Hypothalamus (tissue), 51 donors: ENCODE measurements at regions not wholly inside any gene's neighbourhood (a gene's known extent, or its start where the extent isn't known, plus 50 kb on each side); places are given as distances from the start of the nearest gene placed in this dataset.

Experiments
- DNase-seq, 51 donors: peaks; one replicate each; lab custom pipeline; 2025; lab: John Stamatoyannopoulos, UW

DNA sequence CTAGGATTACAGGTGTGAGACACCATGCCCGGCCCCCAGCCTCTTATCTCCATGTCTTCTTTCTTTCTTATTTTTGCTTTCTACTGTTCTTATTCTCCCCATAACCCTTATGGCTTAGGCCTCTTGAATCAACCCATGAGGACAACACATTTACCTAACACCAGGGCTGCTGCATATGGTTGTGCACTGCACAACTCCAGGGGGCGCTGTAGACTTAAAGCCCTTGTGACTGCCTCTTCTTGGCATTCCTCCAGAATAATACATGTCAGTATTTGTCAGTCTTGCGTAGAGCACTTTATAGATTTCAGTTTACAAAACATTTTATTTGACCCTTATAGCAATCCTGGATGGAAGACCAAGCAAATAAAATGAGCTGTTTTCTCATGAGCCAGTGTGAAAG, 225.0 kb upstream of the SALL1 start:
- no peak for DNase-seq

DNA sequence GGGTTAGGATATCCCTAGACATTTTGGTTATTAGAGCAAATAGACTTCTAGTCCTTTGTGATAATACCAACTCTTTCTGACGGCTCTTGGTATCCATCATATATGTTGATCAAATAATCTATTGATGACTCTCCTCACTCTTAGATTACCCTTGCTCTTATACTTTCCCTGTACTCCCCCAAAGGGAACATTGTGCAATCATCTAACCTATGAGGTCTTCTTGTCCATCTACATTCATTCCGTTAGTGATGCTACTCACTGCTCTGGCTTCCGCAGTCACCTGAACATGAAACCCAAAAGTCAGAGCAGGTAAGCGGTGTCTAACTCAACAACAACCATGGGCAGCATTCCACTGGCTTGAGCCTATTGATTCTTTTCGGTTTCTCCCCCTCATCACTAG, 223.7 kb upstream of the SALL1 start:
- no peak for DNase-seq

- DNase-seq: no peak
Measured at GRCh38 chr16:51374346-51374745, 223.3 kb upstream of the SALL1 start.

DNA sequence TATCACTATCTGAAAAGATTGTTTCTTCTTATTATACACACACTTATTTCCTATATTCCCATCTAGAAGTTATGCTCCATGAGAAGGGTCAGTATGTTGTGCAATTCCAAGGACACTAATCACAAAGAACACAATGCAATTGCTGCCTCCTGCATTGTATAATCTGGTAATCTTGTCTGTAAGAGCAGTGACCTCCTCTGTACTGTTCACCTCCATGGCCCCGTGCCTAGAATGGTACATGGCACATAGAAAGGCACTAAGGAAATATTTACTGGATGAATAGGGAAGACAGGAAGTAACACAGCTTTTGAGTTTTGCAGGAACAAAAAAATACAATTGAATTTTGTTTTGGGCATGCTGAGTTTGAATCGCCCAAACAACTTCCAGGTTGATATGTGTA, 214.6 kb upstream of the SALL1 start:
- DNase-seq: no peak

DNA sequence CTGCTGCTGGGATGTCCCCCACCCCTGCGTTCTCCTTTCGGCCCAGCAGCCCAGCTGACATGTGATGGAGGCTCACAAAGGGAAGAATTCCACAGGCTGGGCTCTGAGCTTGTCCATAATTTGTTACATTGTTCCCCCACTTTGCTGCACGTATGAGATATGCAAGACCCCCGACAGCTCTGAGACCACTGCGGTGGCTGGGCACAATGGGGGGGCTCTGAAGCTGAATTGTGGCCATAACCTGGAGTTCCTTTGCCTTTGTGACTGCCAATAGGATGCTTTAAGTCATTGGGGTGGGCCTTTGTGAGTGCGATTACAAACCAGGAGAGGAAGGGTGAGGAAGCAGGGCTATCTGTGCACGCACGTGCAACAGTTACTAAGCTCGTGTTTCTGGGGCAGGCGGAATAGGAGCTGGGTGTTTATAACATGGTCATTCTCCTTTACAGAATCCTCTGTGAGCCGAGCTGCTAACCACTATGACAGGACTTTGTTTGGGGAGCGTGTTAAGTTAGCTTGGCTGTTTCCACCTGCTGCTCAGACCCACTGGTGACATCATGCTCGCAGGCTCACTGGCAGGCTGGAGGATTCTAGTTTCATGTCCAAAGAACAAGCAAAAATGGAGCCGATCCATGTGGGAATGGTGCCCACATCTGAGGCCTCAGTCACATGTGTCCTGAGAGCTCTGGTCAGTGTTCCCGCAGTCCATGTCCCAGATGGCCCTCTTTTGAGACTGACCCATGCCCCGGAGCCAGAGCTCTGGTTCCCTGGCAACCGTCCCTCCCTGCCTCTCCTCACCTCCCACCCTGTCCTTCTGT, 208.3 kb upstream of the SALL1 start:
- peak in 49 of 51 donors; percentile 5 to 86 (median 52) for DNase-seq

- no peak for DNase-seq
Measured at GRCh38 chr16:51357839-51358238, 206.8 kb upstream of the SALL1 start.

- DNase-seq: peak in 1 of 51 donors; percentile 38
Measured at GRCh38 chr16:51355875-51356274, 204.8 kb upstream of the SALL1 start.

- no peak for DNase-seq
Measured at GRCh38 chr16:51355195-51355594, 204.1 kb upstream of the SALL1 start.

GRCh38 chr16:51353055-51353454, 202.0 kb upstream of the SALL1 start:
- no peak for DNase-seq

- DNase-seq: no peak
Measured at GRCh38 chr16:51349626-51350025, 198.6 kb upstream of the SALL1 start.

- DNase-seq: no peak
Measured at GRCh38 chr16:51343411-51343810, 192.3 kb upstream of the SALL1 start.

DNA sequence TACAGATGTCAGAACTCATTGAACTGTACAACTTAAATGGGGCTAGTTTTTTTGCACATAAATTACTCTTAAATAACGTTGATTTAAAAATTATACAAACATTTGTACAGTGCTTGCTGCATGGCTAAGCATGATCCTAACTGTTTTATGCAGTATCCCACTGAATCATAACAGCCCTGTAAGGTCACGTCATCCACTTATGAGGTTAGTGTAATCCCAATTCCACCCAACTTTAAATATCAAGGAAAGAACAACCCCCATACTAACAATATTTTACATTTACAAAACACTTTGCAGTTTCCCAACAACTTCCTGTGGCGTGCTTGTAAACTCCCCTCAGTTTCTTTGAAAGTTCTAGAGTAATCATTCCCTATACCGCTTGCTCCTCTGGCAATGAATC, 190.1 kb upstream of the SALL1 start:
- DNase-seq: no peak

DNA sequence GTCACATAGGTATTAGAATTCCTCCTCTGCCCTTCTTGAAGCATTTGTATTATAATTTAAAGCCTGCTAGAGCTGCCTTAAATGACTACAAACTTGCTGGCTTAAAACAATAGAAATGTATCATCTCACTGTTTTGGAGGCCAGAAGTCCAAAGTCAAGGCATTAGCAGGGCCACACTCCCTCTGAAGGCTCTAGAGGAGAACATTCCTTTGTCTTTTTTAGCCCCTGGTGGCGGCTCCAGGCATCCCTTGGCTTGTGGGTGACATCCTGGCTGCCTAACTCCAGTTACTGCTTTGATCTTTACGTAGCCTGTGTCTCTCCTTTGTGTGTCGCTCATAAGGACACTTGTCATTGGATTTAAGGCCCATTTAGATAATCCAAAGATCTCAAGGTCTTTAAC, 186.6 kb upstream of the SALL1 start:
- no peak for DNase-seq

DNA sequence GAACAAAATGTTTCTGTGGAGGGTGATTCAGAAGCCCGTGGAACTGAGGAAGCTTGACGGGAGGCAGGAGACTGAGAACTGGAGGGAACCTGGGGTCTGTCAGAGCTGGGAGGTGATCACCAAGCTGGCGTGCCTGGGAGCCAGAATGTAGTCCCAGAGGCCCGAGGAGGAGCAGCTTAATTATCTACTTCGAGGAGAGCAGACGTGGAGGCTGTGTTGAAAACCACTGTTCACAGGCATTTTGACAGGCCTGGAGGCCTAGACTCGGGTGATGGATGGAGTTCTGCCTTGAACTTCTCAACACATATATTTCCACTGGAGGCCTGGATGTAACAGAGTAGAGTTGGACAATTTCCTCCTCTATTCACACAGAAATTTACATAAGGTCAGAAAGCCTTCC, 177.7 kb upstream of the SALL1 start:
- no peak for DNase-seq

GRCh38 chr16:51327001-51327400, 175.9 kb upstream of the SALL1 start:
- no peak for DNase-seq

DNA sequence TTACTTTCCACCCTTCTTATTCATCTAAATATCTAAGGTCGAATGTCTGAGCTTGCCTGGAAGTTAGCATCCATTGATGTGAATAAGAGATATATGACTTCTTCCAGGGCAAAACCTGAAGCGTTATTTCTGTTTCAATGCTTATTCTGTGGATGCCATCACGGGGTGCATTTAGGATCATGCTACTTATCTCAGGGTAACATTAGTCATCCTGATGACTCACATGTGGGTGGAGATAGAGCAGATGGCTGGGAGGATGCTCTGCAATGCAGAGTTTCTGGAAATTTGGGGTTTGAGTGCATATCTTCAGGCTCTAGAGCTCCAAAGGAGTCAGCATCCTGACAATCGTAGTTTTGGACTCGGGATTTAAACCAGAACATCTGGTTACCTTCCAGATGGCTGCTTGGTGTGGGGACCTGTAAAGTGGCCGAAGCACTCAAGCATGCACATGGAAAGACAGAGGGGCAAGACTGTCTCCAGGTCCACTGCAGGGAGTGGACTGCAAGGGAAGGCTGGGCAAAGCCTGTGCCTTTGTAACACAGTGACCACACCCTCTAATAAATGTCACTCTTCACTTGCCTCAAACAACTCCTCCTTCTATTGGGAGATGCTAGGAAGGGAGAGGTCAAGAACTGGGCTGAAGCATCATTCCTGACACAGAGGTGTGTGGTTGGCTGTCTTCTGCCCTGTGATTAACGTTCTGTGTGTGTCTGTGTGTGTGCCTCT, 175.2 kb upstream of the SALL1 start:
- peak in 1 of 51 donors; percentile 33 for DNase-seq

DNA sequence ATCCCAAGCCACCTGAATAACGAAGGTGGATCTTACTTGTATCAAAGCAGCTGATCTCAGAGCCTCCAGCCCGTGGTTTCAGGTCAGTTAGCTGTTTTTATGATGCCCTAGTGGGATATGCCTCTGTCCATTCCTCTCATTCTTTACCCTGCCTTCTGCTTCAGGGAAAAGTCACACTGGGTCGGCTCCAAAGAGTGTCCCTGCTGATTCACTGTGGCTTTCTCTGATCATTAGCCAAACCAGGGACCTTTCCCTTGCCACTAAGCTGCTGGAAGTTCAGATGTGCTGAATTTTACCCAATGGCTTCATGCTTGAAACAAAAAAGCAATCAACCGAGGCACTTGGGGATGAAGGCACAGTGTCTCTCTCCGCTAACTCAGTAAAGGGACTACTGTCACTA, 170.2 kb upstream of the SALL1 start:
- DNase-seq: no peak

DNA sequence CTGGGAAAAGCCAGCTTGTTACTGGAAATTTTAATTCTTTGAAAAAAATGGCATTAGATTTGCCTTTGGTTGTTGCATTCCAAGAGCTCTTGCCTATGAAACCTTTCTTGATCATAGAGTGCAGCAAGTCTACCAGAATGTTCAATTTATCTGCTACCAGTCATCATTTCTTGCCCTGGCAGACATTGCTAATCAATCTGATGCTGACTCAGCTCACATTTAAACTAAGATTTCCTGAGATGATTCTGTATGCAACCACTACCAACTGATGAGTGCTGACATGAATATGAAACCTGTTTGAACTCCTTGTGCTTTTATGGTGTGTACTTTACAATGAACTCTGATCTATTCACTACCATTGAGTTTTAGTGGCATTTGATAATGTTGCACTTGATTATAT, 166.5 kb upstream of the SALL1 start:
- DNase-seq: no peak

DNA sequence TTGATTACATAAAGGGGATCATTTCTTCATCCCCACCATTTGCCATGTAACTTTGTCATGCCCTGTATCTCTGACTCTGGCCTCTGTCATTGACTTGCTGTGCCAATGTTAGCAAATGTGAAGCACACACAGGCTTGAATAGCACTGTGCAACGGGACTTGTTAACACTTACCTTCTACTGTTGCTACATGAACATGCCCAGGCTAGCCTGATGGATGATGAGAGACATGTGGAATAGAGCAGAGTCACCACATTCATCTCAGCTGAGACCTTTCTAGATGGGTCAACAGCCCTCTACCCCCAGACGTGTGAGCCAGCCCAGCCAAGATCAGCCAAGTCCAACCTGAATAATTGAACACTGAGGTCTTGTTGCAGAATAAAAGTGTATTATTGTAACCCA, 162.1 kb upstream of the SALL1 start:
- DNase-seq: no peak

GRCh38 chr16:51312363-51313150, 161.5 kb upstream of the SALL1 start:
- DNase-seq: no peak

DNA sequence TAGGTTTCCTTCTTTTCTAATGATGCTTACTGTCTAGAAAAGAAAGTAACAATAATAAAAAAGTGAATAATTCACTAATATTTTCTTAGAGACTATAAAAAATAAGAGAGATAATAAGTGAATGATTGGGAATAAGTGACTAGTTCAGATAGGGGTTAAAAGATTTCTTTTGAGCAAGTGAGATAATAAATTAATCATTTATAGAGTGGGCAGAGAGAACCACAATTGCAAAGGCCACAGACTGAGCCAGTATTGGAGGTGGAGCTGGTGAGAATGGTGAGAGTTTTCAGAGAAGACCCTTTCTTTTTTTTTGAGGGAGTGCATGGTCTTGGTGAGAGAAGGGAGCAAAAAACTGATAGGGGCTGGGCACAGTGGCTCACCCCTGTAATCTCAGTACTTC, 159.1 kb upstream of the SALL1 start:
- DNase-seq: no peak
